ENCODE measurements at regions not wholly inside any gene's neighbourhood (a gene's known extent, or its start where the extent isn't known, plus 50 kb on each side); places are given as distances from the start of the nearest gene placed in this dataset.

- no peak for DNase-seq (ENCODE audit: low read depth)
- H3K4me3 ChIP-seq (ENCODE audit: control insufficient read depth, low read depth, low read length): no peak overlapping the region
- no peak for TF ChIP-seq CTCF (IDR thresholded peaks at IDR 0.05; ENCODE audit: control insufficient read depth, insufficient read depth, low read depth, low read length, missing control alignments)
These were observed 221.1 kb upstream of the SALL3 start for GRCh38 chr18:78758496-78758895.

GRCh38 chr18:78762753-78763152 is 216.9 kb upstream of the SALL3 start:
- H3K4me3 ChIP-seq (ENCODE audit: control insufficient read depth, low read depth, low read length): no peak overlapping the region
- DNase-seq (ENCODE audit: low read depth): no peak
- no peak for TF ChIP-seq CTCF (IDR thresholded peaks at IDR 0.05; ENCODE audit: control insufficient read depth, insufficient read depth, low read depth, low read length, missing control alignments)

GRCh38 chr18:78764544-78764943 is 215.1 kb upstream of the SALL3 start:
- DNase-seq (ENCODE audit: low read depth): no peak
- H3K4me3 ChIP-seq (ENCODE audit: control insufficient read depth, low read depth, low read length): no peak overlapping the region
- no peak for TF ChIP-seq CTCF (IDR thresholded peaks at IDR 0.05; ENCODE audit: control insufficient read depth, insufficient read depth, low read depth, low read length, missing control alignments)

GRCh38 chr18:78765142-78765541 is 214.5 kb upstream of the SALL3 start:
- no peak overlapping the region for H3K4me3 ChIP-seq (ENCODE audit: control insufficient read depth, low read depth, low read length)
- DNase-seq (ENCODE audit: low read depth): no peak
- no peak for TF ChIP-seq CTCF (IDR thresholded peaks at IDR 0.05; ENCODE audit: control insufficient read depth, insufficient read depth, low read depth, low read length, missing control alignments)

GRCh38 chr18:78765637-78766281 is 213.9 kb upstream of the SALL3 start:
- no peak for DNase-seq (ENCODE audit: low read depth)
- no peak for TF ChIP-seq CTCF (IDR thresholded peaks at IDR 0.05; ENCODE audit: control insufficient read depth, insufficient read depth, low read depth, low read length, missing control alignments)
- H3K4me3 ChIP-seq (ENCODE audit: control insufficient read depth, low read depth, low read length): no peak overlapping the region

GRCh38 chr18:78766651-78767533 is 212.7 kb upstream of the SALL3 start:
- H3K4me3 ChIP-seq (ENCODE audit: control insufficient read depth, low read depth, low read length): no peak overlapping the region
- DNase-seq (ENCODE audit: low read depth): no peak
- no peak for TF ChIP-seq CTCF (IDR thresholded peaks at IDR 0.05; ENCODE audit: control insufficient read depth, insufficient read depth, low read depth, low read length, missing control alignments)

Data from AG09309 (cell line).